ENCODE measurements at regions not wholly inside any gene's neighbourhood (a gene's known extent, or its start where the extent isn't known, plus 50 kb on each side); places are given as distances from the start of the nearest gene placed in this dataset.

DNA sequence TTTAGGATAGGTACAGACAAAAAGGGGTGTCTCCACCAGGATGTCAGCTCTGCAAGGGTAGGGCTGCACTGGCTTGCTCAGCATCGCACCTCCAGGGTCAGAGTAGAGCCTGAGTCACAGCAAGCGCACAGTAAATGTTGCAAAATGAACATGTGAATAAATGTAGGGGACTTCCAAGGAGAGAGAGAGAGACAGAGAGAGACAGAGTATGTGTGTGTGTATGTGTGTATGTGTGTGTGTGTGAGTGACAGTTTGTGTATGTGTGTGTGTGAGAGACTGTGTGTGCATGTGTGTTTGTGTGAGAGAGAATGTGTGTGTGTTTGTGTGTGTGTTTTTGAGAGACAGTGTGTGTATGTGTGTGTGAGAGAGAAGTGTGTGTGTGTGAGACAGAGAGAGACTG is 163.3 kb downstream of the RPS24 start:
- Histone ChIP-seq H3K27ac (ENCODE audit: low read depth, low read length, poor library complexity, severe bottlenecking) (no peak overlapping the region), H2AFZ (ENCODE audit: low read length) (no peak overlapping the region), H3K27me3 (ENCODE audit: insufficient read depth, low read length) (no peaks in the 10 kb centered on the region; the same call in 1 of the 2 replicates), H3K9ac (ENCODE audit: low read length) (no peak overlapping the region), H3K4me1 (ENCODE audit: insufficient read depth, low read length, severe bottlenecking) (no peaks in the 10 kb centered on the region), H4K20me1 (ENCODE audit: insufficient read depth, low read length) (no peaks in the 10 kb centered on the region), H3K9me2 (ENCODE audit: low read depth, low read length) (no peaks in the 10 kb centered on the region), H3K79me2 (ENCODE audit: insufficient read depth, low read length) (no peaks in the 10 kb centered on the region), H3F3A (ENCODE audit: insufficient read depth, low read length) (no peaks in the 10 kb centered on the region), H3K4me2 (ENCODE audit: low read length) (no peak overlapping the region), H3K36me3 (ENCODE audit: insufficient read depth, low read length) (no peaks in the 10 kb centered on the region), H3K9me3 (ENCODE audit: low read length) (no peaks in the 10 kb centered on the region), H3K4me3 (ENCODE audit: low read depth, low read length, poor library complexity, severe bottlenecking) (no peak overlapping the region)
- TF ChIP-seq, protein P1, sequence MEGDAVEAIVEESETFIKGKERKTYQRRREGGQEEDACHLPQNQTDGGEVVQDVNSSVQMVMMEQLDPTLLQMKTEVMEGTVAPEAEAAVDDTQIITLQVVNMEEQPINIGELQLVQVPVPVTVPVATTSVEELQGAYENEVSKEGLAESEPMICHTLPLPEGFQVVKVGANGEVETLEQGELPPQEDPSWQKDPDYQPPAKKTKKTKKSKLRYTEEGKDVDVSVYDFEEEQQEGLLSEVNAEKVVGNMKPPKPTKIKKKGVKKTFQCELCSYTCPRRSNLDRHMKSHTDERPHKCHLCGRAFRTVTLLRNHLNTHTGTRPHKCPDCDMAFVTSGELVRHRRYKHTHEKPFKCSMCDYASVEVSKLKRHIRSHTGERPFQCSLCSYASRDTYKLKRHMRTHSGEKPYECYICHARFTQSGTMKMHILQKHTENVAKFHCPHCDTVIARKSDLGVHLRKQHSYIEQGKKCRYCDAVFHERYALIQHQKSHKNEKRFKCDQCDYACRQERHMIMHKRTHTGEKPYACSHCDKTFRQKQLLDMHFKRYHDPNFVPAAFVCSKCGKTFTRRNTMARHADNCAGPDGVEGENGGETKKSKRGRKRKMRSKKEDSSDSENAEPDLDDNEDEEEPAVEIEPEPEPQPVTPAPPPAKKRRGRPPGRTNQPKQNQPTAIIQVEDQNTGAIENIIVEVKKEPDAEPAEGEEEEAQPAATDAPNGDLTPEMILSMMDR (IDR thresholded peaks at IDR 0.05; ENCODE audit: low read length), result no peak
- TF ChIP-seq EZH2 (IDR thresholded peaks at IDR 0.05; ENCODE audit: borderline replicate concordance, low read length), result no peak

DNA sequence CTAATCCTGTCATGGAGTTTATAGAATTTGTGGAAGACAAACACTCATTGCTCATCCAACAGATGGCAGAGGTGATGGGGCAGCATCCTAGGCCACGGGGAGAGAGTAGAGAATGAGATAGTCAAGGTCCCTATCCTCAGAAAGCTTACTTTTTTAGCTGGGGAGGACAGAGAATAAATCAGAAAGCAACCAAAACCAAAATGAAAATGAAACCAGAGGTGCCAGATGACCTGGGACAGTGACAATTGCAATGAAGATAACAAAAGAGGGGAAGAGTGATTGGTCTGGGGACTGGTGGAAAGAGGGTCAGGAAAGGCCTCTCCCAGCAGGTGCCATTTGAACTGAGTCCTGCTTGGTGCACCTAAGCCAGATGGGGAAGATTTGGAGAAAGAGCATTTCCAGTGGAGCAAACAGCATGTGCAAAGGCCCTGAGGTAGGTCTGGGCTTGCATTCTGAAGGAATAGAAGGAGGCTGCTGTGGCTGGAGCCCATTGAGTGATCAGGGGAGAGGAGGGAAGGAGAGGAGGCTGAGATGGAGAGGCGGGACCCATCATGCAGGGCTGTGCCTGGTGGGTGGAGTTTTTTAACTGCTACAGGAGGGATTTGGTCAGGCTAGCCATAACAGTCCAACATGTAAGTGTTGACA is 164.1 kb downstream of the RPS24 start:
- H3K27ac ChIP-seq (ENCODE audit: low read depth, low read length, poor library complexity, severe bottlenecking), result no peak overlapping the region
- H3K4me1 ChIP-seq (ENCODE audit: insufficient read depth, low read length, severe bottlenecking), result no peaks in the 10 kb centered on the region
- H3K27me3 ChIP-seq (ENCODE audit: insufficient read depth, low read length), result no peaks in the 10 kb centered on the region; the same call in 1 of the 2 replicates
- H3K4me2 ChIP-seq (ENCODE audit: low read length), result no peak overlapping the region
- no peak overlapping the region for H3K4me3 ChIP-seq (ENCODE audit: low read depth, low read length, poor library complexity, severe bottlenecking)
- H3K79me2 ChIP-seq (ENCODE audit: insufficient read depth, low read length), result no peaks in the 10 kb centered on the region
- H3K36me3 ChIP-seq (ENCODE audit: insufficient read depth, low read length), result no peaks in the 10 kb centered on the region
- H3F3A ChIP-seq (ENCODE audit: insufficient read depth, low read length), result no peaks in the 10 kb centered on the region
- no peak overlapping the region for H2AFZ ChIP-seq (ENCODE audit: low read length)
- no peaks in the 10 kb centered on the region for H3K9me3 ChIP-seq (ENCODE audit: low read length)
- H3K9ac ChIP-seq (ENCODE audit: low read length), result no peak overlapping the region
- no peaks in the 10 kb centered on the region for H4K20me1 ChIP-seq (ENCODE audit: insufficient read depth, low read length)
- no peaks in the 10 kb centered on the region for H3K9me2 ChIP-seq (ENCODE audit: low read depth, low read length)
- TF ChIP-seq EZH2 (IDR thresholded peaks at IDR 0.05; ENCODE audit: borderline replicate concordance, low read length), result no peak
- TF ChIP-seq, protein P1 (IDR thresholded peaks at IDR 0.05; ENCODE audit: low read length), result no peak

DNA sequence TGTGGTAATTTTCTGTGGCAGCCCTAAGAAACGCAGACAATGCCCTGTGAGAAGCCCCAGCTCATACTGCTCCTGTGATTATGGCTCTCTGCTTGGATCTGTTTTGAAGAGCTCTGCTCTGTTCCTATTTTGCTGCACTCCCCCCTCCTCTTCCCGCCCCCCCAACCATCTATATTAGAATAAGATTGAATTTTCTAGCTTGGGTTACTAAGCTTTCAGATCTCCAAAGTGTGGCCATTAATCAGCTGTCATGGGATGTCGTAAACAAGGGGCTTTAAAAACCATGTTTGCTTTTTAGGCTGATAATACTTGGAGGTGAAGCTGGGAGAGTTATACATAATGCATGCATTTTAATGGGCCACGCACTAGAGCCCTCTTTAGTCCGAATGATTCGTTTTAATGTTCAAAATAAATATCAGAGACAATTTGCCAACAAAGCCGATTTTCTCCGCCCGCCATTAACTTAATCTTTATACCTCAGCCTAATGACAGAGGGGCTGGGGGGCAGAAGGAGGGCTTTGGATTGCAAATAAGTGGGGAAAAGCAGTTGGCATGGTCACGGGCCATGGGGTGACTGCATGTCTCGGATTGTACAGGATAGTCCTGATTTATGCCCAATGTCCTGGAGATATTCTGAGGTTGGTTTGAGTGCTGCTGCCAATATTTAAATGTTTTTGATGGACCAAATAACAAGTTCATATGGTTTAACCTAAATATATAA is 165.5 kb downstream of the RPS24 start:
- Histone ChIP-seq H3K4me2 (ENCODE audit: low read length) (no peak overlapping the region), H3K9me3 (ENCODE audit: low read length) (no peaks in the 10 kb centered on the region), H2AFZ (ENCODE audit: low read length) (no peak overlapping the region), H3K9ac (ENCODE audit: low read length) (no peak overlapping the region), H3K4me1 (ENCODE audit: insufficient read depth, low read length, severe bottlenecking) (no peaks in the 10 kb centered on the region), H4K20me1 (ENCODE audit: insufficient read depth, low read length) (no peaks in the 10 kb centered on the region), H3K79me2 (ENCODE audit: insufficient read depth, low read length) (no peaks in the 10 kb centered on the region), H3F3A (ENCODE audit: insufficient read depth, low read length) (no peaks in the 10 kb centered on the region), H3K27me3 (ENCODE audit: insufficient read depth, low read length) (no peaks in the 10 kb centered on the region), H3K27ac (ENCODE audit: low read depth, low read length, poor library complexity, severe bottlenecking) (no peak overlapping the region), H3K4me3 (ENCODE audit: low read depth, low read length, poor library complexity, severe bottlenecking) (no peak overlapping the region), H3K36me3 (ENCODE audit: insufficient read depth, low read length) (no peaks in the 10 kb centered on the region), H3K9me2 (ENCODE audit: low read depth, low read length) (no peaks in the 10 kb centered on the region)
- TF ChIP-seq, protein P1 (IDR thresholded peaks at IDR 0.05; ENCODE audit: low read length), result no peak
- TF ChIP-seq EZH2 (IDR thresholded peaks at IDR 0.05; ENCODE audit: borderline replicate concordance, low read length), result no peak
